HG03354 (cell line): ENCODE measurements at regions not wholly inside any gene's neighbourhood (a gene's known extent, or its start where the extent isn't known, plus 50 kb on each side); places are given as distances from the start of the nearest gene placed in this dataset.
"Not testable (repeated sequence)": the region's sequence is repeated elsewhere in the genome, so short reads cannot be mapped to it uniquely, and the experiment has no call there.

ENCODE experiments used
- ATAC-seq: cut with Tn5 transposase; IDR thresholded peaks from one replicate; pipeline ENCODE4 v1.9.1; 2021; ENCODE audit warnings: mild to moderate bottlenecking; ENCODE audit not compliant: unreplicated experiment, poor library complexity, severe bottlenecking

DNA sequence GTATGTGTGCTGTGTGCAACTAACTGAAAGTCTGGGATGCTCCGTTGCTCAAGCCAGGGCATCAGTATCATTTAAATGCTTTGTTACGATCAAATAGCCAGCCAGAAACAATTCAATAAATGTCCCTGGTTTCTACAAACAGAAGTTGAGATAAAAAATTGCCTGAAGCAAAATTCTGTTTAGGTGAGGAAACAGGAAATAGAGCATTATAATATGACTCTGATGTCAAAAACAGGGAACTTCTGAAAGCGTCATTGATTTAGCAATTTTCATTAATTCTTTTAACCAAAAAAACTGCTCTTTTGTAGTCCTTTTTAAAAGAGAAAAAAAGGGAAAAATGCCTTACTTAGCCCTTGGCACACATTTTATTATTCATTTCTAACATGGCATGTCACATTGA lies 174.7 kb downstream of the POTEB3 start:
- ATAC-seq, result not testable (repeated sequence)

DNA sequence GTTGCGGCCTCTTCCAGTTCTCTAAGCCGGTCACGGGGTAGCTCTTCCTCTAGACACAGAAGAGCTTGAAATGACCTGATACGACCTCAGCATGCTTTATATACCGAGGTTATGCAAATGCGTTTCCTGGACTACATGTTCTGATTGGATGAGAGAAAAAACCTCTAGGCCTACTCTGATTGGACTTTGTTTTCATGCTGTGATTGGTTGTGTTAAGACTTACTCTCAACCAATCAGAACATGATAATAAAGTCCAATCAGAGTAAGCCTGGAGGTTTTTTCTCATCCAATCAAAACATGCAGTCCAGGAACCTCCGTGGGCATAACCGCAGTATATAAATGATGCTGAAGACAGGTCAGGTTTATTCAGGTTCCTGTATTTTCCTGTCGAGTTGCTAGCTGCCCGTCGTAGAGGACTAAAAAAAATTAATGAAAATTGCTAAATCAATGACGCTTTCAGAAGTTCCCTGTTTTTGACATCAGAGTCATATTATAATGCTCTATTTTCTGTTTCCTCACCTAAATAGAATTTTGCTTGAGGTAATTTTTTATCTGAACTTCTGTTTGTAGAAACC lies 177.4 kb downstream of the POTEB3 start:
- ATAC-seq, result no peak

DNA sequence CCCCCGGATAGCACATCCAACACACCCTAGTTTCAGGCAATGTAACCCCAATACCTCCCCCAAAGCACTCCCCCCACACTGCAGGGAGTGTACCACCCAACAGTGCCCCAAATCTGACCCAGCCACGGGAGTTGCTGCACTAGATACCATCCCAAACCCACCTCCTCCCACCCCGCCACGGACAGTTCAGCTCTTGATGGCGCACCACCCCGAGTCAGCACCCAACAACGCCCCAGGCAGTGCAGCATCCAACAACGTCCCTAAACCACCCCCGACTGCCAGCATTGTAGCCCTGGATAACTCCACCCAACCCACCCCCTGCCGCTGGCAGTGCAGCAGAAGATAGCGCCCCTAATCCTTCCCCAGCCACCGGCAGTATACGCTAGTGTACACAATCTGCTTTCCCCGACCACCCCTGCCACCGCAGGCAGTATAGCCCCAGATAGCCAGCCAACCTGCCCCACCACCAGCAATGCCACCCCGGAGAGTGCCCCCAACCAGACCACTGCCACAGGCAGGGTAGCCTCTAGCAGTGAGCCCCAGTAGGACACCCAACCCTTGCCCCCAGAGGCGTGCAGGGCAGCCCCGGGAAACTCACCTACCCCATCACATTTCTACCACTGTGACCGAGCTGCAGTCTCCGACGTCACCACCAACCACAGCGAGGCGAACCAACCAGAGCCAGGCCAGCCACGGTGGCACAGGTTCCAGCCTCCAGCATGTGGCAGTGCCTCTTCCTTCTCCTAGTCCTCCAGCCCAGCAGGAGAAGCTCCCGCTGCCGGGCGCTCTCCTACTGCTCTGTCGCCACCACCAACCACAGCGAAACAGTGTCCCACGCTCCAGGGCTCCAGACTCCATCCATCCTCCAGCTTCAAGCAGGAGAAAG lies 178.1 kb downstream of the POTEB3 start:
- no peak for ATAC-seq

DNA sequence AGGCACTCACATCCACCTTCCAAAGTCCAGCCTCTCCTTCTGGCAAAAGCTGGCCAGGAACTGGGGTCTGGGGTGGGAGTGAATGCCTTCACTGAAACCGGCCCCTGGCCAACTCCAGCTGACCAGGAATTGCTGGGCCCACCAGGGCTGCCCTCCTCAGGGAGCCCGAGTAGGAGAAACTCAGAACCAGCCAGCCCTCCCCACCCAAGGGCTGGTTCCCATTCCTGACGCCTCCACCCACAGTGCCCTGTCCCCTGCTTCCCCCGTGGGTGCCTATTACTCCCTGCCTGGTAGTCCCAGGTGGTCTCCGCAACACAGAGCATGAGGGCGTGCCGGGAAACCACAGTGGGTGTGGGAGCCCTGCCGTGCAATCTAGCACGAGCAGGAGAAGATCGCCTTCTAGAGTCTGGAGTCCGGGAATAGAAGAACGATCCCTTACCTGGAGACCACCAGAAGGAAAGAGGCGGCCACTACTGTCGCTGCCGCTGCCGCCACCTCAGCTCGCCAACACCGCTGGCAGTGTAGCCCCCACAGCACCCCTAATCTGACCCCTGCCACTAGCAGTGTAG lies 178.8 kb downstream of the POTEB3 start:
- no peak for ATAC-seq

DNA sequence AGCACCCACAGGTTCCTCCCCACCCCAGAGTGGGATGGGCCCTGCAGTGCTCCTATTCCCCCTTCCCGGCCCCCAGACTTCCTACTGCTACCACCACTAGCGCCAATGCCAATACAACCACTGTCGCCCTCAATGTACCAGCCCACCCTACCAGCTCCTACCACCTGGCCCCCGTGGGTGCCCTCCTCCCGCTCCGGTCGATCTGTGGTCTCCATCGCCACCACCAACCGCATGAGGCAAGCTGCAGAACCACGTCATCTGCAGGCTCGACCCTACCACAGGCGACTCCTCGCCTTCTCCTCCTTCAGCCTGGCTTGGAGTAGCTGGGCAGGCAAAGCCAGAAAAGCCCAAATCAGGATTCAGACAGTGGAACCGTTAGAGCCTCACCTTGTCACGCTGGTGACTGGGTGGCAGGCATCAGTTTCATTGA lies 179.3 kb downstream of the POTEB3 start:
- ATAC-seq, result no peak

DNA sequence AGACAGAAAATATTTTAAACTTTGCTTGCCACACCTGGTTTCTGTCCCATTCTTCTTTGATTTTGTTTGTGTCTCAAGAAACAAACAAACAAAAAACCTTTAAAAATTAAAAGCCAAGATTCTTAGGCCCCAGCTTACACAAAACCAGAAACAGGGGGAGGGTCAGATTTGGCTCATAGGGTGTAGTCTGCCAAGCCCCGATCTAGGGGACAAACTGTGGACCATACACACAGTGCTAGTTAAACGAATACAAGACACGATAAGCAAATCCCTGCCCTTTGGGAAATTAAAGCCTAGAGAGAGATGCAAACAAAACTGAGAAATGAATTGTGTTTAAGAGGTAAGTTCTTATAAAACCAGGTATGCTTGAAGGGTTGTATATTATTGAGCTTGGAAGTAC lies 181.7 kb downstream of the POTEB3 start:
- ATAC-seq, result not testable (repeated sequence)

DNA sequence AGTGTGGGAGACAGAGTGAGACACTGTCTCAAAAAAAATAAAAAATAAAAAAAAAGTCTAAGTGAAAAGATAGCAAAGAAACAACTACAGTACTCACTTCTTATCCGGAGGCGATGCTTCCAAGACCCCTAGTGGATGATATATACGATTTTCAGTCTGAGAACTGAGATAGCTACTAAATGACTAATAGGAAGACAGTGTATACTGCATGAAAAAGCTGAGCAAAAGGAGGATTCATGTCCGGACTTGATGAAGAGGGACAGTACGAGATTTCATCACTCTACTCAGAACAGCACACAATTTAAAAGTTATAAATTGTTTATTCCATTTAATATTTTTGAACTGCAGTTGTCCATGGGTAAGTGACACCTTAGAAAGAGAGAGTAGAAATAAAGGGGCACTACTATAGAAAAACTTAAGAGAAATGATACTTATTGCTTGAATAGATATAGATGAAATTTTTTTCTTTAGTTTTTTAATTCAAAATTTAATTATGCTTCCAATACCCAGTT lies 190.7 kb downstream of the POTEB3 start:
- not testable (repeated sequence) for ATAC-seq
